SK-N-SH (cell line): ENCODE measurements at regions not wholly inside any gene's neighbourhood (a gene's known extent, or its start where the extent isn't known, plus 50 kb on each side); places are given as distances from the start of the nearest gene placed in this dataset.

ENCODE experiments used
- CTCF ChIA-PET: fragments of 300-600, 350-600 bp; formaldehyde crosslinking; extraction: SDS; loops from one replicate; lab custom pipeline; 2021; lab: Yijun Ruan, JAX
- POLR2A ChIA-PET: fragments of 350-600 bp; sonication (Branson Sonifier 250); formaldehyde crosslinking; extraction: SDS; loops from one replicate; lab custom pipeline; 2020; ENCODE audit warnings: antibody characterized with exemption, inconsistent platforms; lab: Yijun Ruan, JAX
- DNase-seq: peaks from one replicate; pipeline ENCODE4 v3.0.0; 2012
- H2AFZ ChIP-seq: fragments of 200-600 bp; sonication (generic); 2 replicates; pipeline ENCODE4 v1.8.1; 2016; ENCODE audit warnings: antibody characterized with exemption, mild to moderate bottlenecking, low read depth
- H3F3A ChIP-seq: fragments of 200-600 bp; sonication (generic); replicated peaks from 2 replicates; pipeline ENCODE3; 2016; ENCODE audit warnings: antibody characterized with exemption, mild to moderate bottlenecking; ENCODE audit not compliant: insufficient read depth
- H3K27ac ChIP-seq, 2 experiments: fragments of 200-500 bp in 1 of 2; fragments of 200-600 bp in 1 of 2; sonication (Bioruptor generic) in 1 of 2; sonication (generic), shearing (Covaris generic) in 1 of 2; 2 replicates each; pipeline versions ENCODE4 v1.5.1 to v1.6.1; 2014 to 2016; ENCODE audit warnings: low read depth in 2 of 2, inconsistent platforms in 1 of 2, low read length in 1 of 2, mild to moderate bottlenecking in 1 of 2, mixed read lengths in 1 of 2
- H3K27me3 ChIP-seq: fragments of 200-600 bp; sonication (generic), shearing (Covaris generic); 2 replicates; pipeline ENCODE4 v1.6.1; 2016; ENCODE audit warnings: mixed run types; ENCODE audit not compliant: insufficient read depth
- H3K36me3 ChIP-seq, 2 experiments: fragments of 200-500 bp in 1 of 2; fragments of 200-600 bp in 1 of 2; sonication (Bioruptor generic) in 1 of 2; sonication (generic) in 1 of 2; replicated peaks in 1 of 2; 2 replicates each; pipeline versions ENCODE3 to v1.5.1; 2014 to 2016; ENCODE audit warnings: low read length in 1 of 2, mild to moderate bottlenecking in 1 of 2; ENCODE audit not compliant: insufficient read depth in 2 of 2, control insufficient read depth in 1 of 2
- H3K4me1 ChIP-seq, 2 experiments: fragments of 200-500 bp in 1 of 2; fragments of 200-600 bp in 1 of 2; sonication (Bioruptor generic) in 1 of 2; sonication (generic), shearing (Covaris generic) in 1 of 2; 2 replicates each; pipeline versions ENCODE4 v1.5.1 to v1.6.1; 2014 to 2016; ENCODE audit warnings: low read depth in 1 of 2, low read length in 1 of 2, mixed run types in 1 of 2; ENCODE audit not compliant: insufficient read depth in 2 of 2, control insufficient read depth in 1 of 2
- H3K4me2 ChIP-seq: fragments of 200-600 bp; sonication (generic), shearing (Covaris generic); 2 replicates; pipeline ENCODE4 v1.6.1; 2017; ENCODE audit warnings: mixed run types
- H3K4me3 ChIP-seq, 2 experiments: fragments of 200-500 bp in 1 of 2; fragments of 200-600 bp in 1 of 2; sonication (Bioruptor generic) in 1 of 2; sonication (generic), shearing (Covaris generic) in 1 of 2; 2 replicates each; pipeline versions ENCODE4 v1.5.1 to v1.8.1; 2014 to 2016; ENCODE audit warnings: low read depth in 2 of 2, inconsistent platforms in 1 of 2, low read length in 1 of 2, mild to moderate bottlenecking in 1 of 2, mixed read lengths in 1 of 2, moderate library complexity in 1 of 2
- H3K79me2 ChIP-seq: fragments of 200-600 bp; sonication (generic); 2 replicates; pipeline ENCODE4 v1.8.1; 2017; ENCODE audit warnings: mild to moderate bottlenecking; ENCODE audit not compliant: insufficient read depth
- H3K9ac ChIP-seq: fragments of 200-600 bp; sonication (generic); 2 replicates; pipeline ENCODE4 v1.6.1; 2017; ENCODE audit warnings: mixed run types
- H3K9me2 ChIP-seq: fragments of 200-600 bp; sonication (generic); 2 replicates; pipeline ENCODE4 v1.6.1; 2017; ENCODE audit warnings: mixed run types
- H3K9me3 ChIP-seq: fragments of 200-600 bp; sonication (generic); 2 replicates; pipeline ENCODE4 v1.6.1; 2017; ENCODE audit warnings: mixed run types, mild to moderate bottlenecking, moderate library complexity
- H4K20me1 ChIP-seq: fragments of 200-600 bp; sonication (generic); 2 replicates; pipeline ENCODE4 v1.6.1; 2017; ENCODE audit warnings: mild to moderate bottlenecking, mixed run types; ENCODE audit not compliant: insufficient read depth
- ELF1 ChIP-seq: IDR thresholded peaks from 2 replicates; pipeline ENCODE4 v1.4.0; 2012
- EZH2phosphoT487 ChIP-seq: fragments of 200-600 bp; sonication (generic); IDR thresholded peaks from 2 replicates; pipeline ENCODE4 v1.6.1; 2017; ENCODE audit warnings: low read depth, mixed run types, mild to moderate bottlenecking, antibody characterized with exemption, moderate library complexity, borderline replicate concordance
- GABPA ChIP-seq: IDR thresholded peaks from 2 replicates; pipeline ENCODE4 v1.4.0; 2012; ENCODE audit warnings: low read depth, mild to moderate bottlenecking
- PBX3 ChIP-seq: IDR thresholded peaks from 2 replicates; pipeline ENCODE4; 2012
- SIN3A ChIP-seq: IDR thresholded peaks from 2 replicates; pipeline ENCODE4 v1.6.1; 2012; ENCODE audit warnings: low read depth, mild to moderate bottlenecking, low read length, moderate library complexity, borderline replicate concordance
- TAF1 ChIP-seq: IDR thresholded peaks from 2 replicates; pipeline ENCODE4 v1.6.1; 2012; ENCODE audit warnings: low read depth, mild to moderate bottlenecking, low read length, moderate library complexity, borderline replicate concordance
- WGBS: methylation state at CpG from one replicate; pipeline ENCODE4 v1.1.6; 2017; ENCODE audit warnings: low lambda C conversion rate; 5-methylcytosine and 5-hydroxymethylcytosine counted together
- small RNA-seq, 7 experiments: library from RNA; depleted of rRNA; stranded (forward); fragments of <200 nt; gene quantifications; one replicate each; pipeline ENCODE3, GENCODE V24; 2012

GRCh38 chr20:24039196-24039595, 50.6 kb upstream of the GGTLC1 start:
- H2AFZ ChIP-seq = no peak overlapping the region
- TF ChIP-seq ELF1 (no peak), SIN3A (no peak), TAF1 (no peak), PBX3 (no peak), GABPA (no peak), EZH2phosphoT487 (no peak)
- H3K9ac ChIP-seq = no peak overlapping the region
- CTCF ChIA-PET = interaction anchor here (0.9 to 1.0 kb wide), 2 partner anchors 13 to 43 kb away, joined by 3 to 4 read pairs; no protein-coding TSS in a partner anchor
- no peaks in the 10 kb centered on the region for H3K9me3 ChIP-seq
- 23% methylated on average over 2 of the region's 3 CpGs for WGBS
- no peaks in the 10 kb centered on the region for H3K27me3 ChIP-seq
- DNase-seq = no peak
- POLR2A ChIA-PET = no interaction called here
- no peaks in the 10 kb centered on the region for H3K79me2 ChIP-seq
- no peak overlapping the region for H3K4me2 ChIP-seq
- no peaks in the 10 kb centered on the region for H3F3A ChIP-seq
- H3K36me3 ChIP-seq = no peaks in the 10 kb centered on the region
- no peak overlapping the region for H3K4me3 ChIP-seq
- no peaks in the 10 kb centered on the region for H3K4me1 ChIP-seq
- H3K9me2 ChIP-seq = no peaks in the 10 kb centered on the region
- H4K20me1 ChIP-seq = no peaks in the 10 kb centered on the region
- no peak overlapping the region for H3K27ac ChIP-seq

Small RNA genes lying in the stretch of these regions (small RNA-seq; reads per million reads assigned to genes)
- 0 reads per million in 7 experiments for gene RNU1-23P
